K562 (cell line): ENCODE measurements at regions not wholly inside any gene's neighbourhood (a gene's known extent, or its start where the extent isn't known, plus 50 kb on each side); places are given as distances from the start of the nearest gene placed in this dataset.
A peak's percentile ranks its signal among the peaks of the same experiment; 100 is the strongest.

ENCODE experiments used
- ATAC-seq: fragments of 200-7000 bp; cut with Tn5 transposase; 3 replicates; pipeline ENCODE4 v1.9.1; 2020; ENCODE audit warnings: moderate library complexity
- BruUV-seq: library from RNA; stranded (reverse); fragments of 400-500 nt; replicated peaks from 2 replicates; lab custom pipeline; 2021; lab: Mats Ljungman, UMichigan
- CTCF ChIA-PET: fragments of 300-600 bp; formaldehyde crosslinking; extraction: SDS; loops from one replicate; lab custom pipeline; 2021; ENCODE audit warnings: low intra/inter-chr PET ratio; lab: Yijun Ruan, JAX
- POLR2A ChIA-PET: fragments of 300-600, 350-650 bp; sonication (Branson Sonifier 250); formaldehyde crosslinking; extraction: SDS; loops from one replicate; lab custom pipeline; 2021; ENCODE audit warnings: antibody characterized with exemption, inconsistent platforms; lab: Yijun Ruan, JAX
- DNase-seq, 4 experiments: peaks; one replicate each; pipeline versions ENCODE4 v3.0.0 to v3.0.0-alpha.2; 2011 to 2018; ENCODE audit warnings: low spot score in 3 of 4, mixed read lengths in 3 of 4; ENCODE audit errors: extremely low read depth in 1 of 4
- FAIRE-seq: peaks from 2 replicates; lab custom pipeline; 2011; peaks lifted over from hg19 to GRCh38; lab: Jason Lieb, UNC
- H2AFZ ChIP-seq: 2 replicates; pipeline ENCODE4 v1.6.0; 2011; ENCODE audit warnings: low read depth, low read length, control low read depth, inconsistent platforms
- H3K27ac ChIP-seq: fragments of 200-600 bp; 3 replicates; pipeline ENCODE4 v1.8.0; 2011; ENCODE audit warnings: low read depth, mild to moderate bottlenecking, control low read depth, inconsistent platforms, low read length, moderate library complexity, mixed read lengths; ENCODE audit errors: extremely low read depth
- H3K27me3 ChIP-seq, 2 experiments: fragments of 300-600 bp in 1 of 2; 2 replicates in 1 of 2; 3 replicates in 1 of 2; pipeline versions ENCODE4 v1.6.0 to v1.8.0; 2011; ENCODE audit warnings: inconsistent platforms in 2 of 2, low read length in 2 of 2, mild to moderate bottlenecking in 1 of 2, mixed read lengths in 1 of 2, moderate library complexity in 1 of 2; ENCODE audit not compliant: control insufficient read depth in 2 of 2, insufficient read depth in 2 of 2
- H3K36me3 ChIP-seq: fragments of 300-600 bp; 3 replicates; pipeline ENCODE4 v1.8.0; 2011; ENCODE audit warnings: mild to moderate bottlenecking, low read length, inconsistent platforms; ENCODE audit not compliant: control insufficient read depth, insufficient read depth
- H3K4me1 ChIP-seq, 2 experiments: fragments of 200-600 bp in 1 of 2; replicated peaks in 1 of 2; 2 replicates in 1 of 2; 3 replicates in 1 of 2; pipeline versions ENCODE4 v1.5.1 to v1.8.0; 2011; ENCODE audit warnings: inconsistent platforms in 2 of 2, low read length in 2 of 2, mild to moderate bottlenecking in 1 of 2, mixed read lengths in 1 of 2, moderate library complexity in 1 of 2; ENCODE audit not compliant: control insufficient read depth in 2 of 2, insufficient read depth in 2 of 2
- H3K4me2 ChIP-seq: 2 replicates; pipeline ENCODE4 v1.6.1; 2011; ENCODE audit warnings: low read length, control low read depth, inconsistent platforms, mixed read lengths; ENCODE audit not compliant: insufficient read depth
- H3K4me3 ChIP-seq: fragments of 200-600 bp; sonication (generic), shearing (Covaris generic); 2 replicates; pipeline ENCODE4 v1.5.1; 2016; ENCODE audit warnings: control low read depth, inconsistent platforms
- H3K79me2 ChIP-seq: fragments of 200-600 bp; 3 replicates; pipeline ENCODE4 v1.8.0; 2011; ENCODE audit warnings: low read length, inconsistent platforms; ENCODE audit not compliant: control insufficient read depth, insufficient read depth
- H3K9ac ChIP-seq, 2 experiments: 2 replicates each; pipeline versions ENCODE4 v1.6.0 to v1.6.1; 2011; ENCODE audit warnings: low read depth in 2 of 2, low read length in 2 of 2, control low read depth in 1 of 2, inconsistent platforms in 1 of 2, mild to moderate bottlenecking in 1 of 2, mixed read lengths in 1 of 2; ENCODE audit not compliant: insufficient read depth in 1 of 2
- H3K9me1 ChIP-seq: one replicate; pipeline ENCODE4 v1.6.0; 2011; ENCODE audit warnings: inconsistent platforms, mild to moderate bottlenecking, low read length, moderate library complexity; ENCODE audit not compliant: control insufficient read depth, insufficient read depth
- H3K9me3 ChIP-seq: replicated peaks from 2 replicates; pipeline ENCODE4 v1.5.1; 2011; ENCODE audit warnings: low read depth, low read length, inconsistent platforms; ENCODE audit not compliant: control insufficient read depth, insufficient read depth
- H4K20me1 ChIP-seq: replicated peaks from 2 replicates; pipeline ENCODE4 v1.6.1; 2011; ENCODE audit warnings: low read length, inconsistent platforms, mixed read lengths; ENCODE audit not compliant: control insufficient read depth, insufficient read depth
- BACH1 ChIP-seq: fragments of 200-800 bp; sonication (Bioruptor generic); IDR thresholded peaks from 2 replicates; pipeline ENCODE4 v1.6.1; 2016; ENCODE audit warnings: missing genetic modification characterization, missing compliant biosample characterization
- CBX3 ChIP-seq, 2 experiments: IDR thresholded peaks; 1 replicate in 1 of 2; 2 replicates in 1 of 2; pipeline ENCODE4 v1.6.1; 2012; ENCODE audit warnings: inconsistent platforms in 2 of 2, low read length in 2 of 2, borderline replicate concordance in 1 of 2, control low read depth in 1 of 2
- FOSL1 ChIP-seq: fragments of 200-800 bp; sonication (Bioruptor generic); conservative IDR thresholded peaks from 2 replicates; pipeline ENCODE4 v1.6.1; 2016; ENCODE audit warnings: missing genetic modification characterization, missing compliant biosample characterization
- HCFC1 ChIP-seq: IDR thresholded peaks from 2 replicates; pipeline ENCODE4 v1.6.1; 2012; ENCODE audit warnings: low read depth, low read length, improper control_type of control experiment
- KAT7 ChIP-seq: sonication (generic); formaldehyde crosslinking; IDR thresholded peaks from 2 replicates; pipeline ENCODE4 v1.8.0; 2022; ENCODE audit warnings: missing genetic modification reagents, mild to moderate bottlenecking, borderline replicate concordance
- SNIP1 ChIP-seq: fragments of 450-650 bp; IDR thresholded peaks from 2 replicates; pipeline ENCODE4 v1.7.1; 2017; ENCODE audit warnings: low read depth, mild to moderate bottlenecking
- WGBS: fragments of 100-300 bp; shearing (Covaris generic); methylation state at CpG from one replicate; pipeline ENCODE4 v1.1.6; 2016; ENCODE audit warnings: low coverage, mixed read lengths; ENCODE audit not compliant: insufficient coverage; ENCODE audit errors: missing lambda C conversion rate; 5-methylcytosine and 5-hydroxymethylcytosine counted together
- in situ Hi-C: fragments of 300-500 bp; cut with MboI; formaldehyde crosslinking; loops from 4 replicates; pipeline ENCODE4 v1.15.0; 2018; ENCODE audit warnings: inconsistent platforms, mixed read lengths
- intact Hi-C: fragments of 100-400 bp; cut with micrococcal nuclease; formaldehyde crosslinking; loops from 2 replicates; pipeline ENCODE4 v1.14.2; 2022

DNA sequence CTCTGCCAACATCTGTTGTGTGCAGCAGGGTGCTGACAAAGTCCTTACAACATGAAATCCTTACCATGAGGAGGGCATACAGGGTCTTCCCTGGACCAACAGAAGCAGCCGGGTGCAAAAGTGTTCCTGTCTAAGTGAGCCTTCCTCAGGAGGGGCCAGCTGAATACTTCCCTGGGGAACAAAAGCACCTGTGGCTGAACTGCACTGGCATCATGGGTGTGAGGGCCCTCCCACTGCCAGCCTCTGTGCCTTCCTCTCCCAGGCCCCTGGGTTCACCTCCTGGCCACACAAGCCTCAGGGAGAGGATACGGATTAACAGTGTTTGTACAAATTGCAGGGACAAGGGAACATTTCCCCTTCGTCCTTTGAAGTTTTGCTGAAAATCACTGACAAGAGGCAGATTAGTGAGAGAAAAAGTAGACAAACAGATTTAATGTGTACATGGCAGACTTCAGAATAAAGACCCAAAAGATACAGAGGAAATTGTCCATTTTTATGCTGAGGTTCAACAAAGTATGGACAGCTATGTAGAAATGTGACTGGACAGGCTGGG lies 91.0 kb upstream of the PPM1J start:
- no peak overlapping the region for H3K4me2 ChIP-seq
- TF ChIP-seq BACH1 (tag) (no peak), HCFC1 (no peak), KAT7 (CRISPR knock-in tag) (no peak), FOSL1 (tag) (no peak), CBX3 (IDR thresholded peaks at IDR 0.05; ENCODE audit: borderline replicate concordance in 1 of 2, low read length in 2 of 2) (no peak), SNIP1 (no peak)
- no peaks in the 10 kb centered on the region for H4K20me1 ChIP-seq
- ChIA-PET CTCF (interaction anchor here (0.8 to 5.1 kb wide), 2 partner anchors 10 to 89 kb away, joined by 3 to 109 read pairs; partner anchors contain the start of gene PPM1J), POLR2A (no interaction called here)
- H3K27ac ChIP-seq: no peak overlapping the region
- H3K27me3 ChIP-seq: peaks cover 19 to 28% of the 10 kb centered on the region in 2 experiments; a peak in 4 of 5 replicates
- H3K4me3 ChIP-seq: no peak overlapping the region
- peaks cover 2 to 4% of the 10 kb centered on the region in 2 experiments; a peak in 3 of 5 replicates for H3K4me1 ChIP-seq
- H3K79me2 ChIP-seq: no peaks in the 10 kb centered on the region
- H3K9ac ChIP-seq: no peak overlapping the region
- intact Hi-C loops (loop anchor here (1.0 to 10.0 kb wide), 4 partner anchors 90 to 871 kb away; no protein-coding TSS in a partner anchor), in situ Hi-C loops (loop anchor here (5.0 to 10.0 kb wide), 3 partner anchors 89 to 236 kb away; partner anchors contain the start of gene PPM1J)
- FAIRE-seq: no peak
- H3K36me3 ChIP-seq: no peaks in the 10 kb centered on the region
- DNase-seq: peak in 2 of 4 experiments; percentile 7 to 10
- H2AFZ ChIP-seq: no peak overlapping the region
- no peak for ATAC-seq
- WGBS: 0% methylated on average over 3 of the region's 3 CpGs
- BruUV-seq: no TSS peak
- H3K9me1 ChIP-seq: no peaks in the 10 kb centered on the region
- H3K9me3 ChIP-seq: no peaks in the 10 kb centered on the region
